ENCODE measurements at regions not wholly inside any gene's neighbourhood (a gene's known extent, or its start where the extent isn't known, plus 50 kb on each side); places are given as distances from the start of the nearest gene placed in this dataset.

- DNase-seq (ENCODE audit: low read depth in 2 of 2) = no peak
Measured at GRCh38 chr14:73800970-73801515, 50.6 kb upstream of the PTGR2 start.

GRCh38 chr14:73797543-73798265 lies 53.9 kb upstream of the PTGR2 start:
- DNase-seq (ENCODE audit: low read depth in 2 of 2) = no peak

- no peak for DNase-seq (ENCODE audit: low read depth in 2 of 2)
Measured at GRCh38 chr14:73796893-73797542, 54.6 kb upstream of the PTGR2 start.

GRCh38 chr14:73796415-73796814 lies 55.2 kb upstream of the PTGR2 start:
- no peak for DNase-seq (ENCODE audit: low read depth in 2 of 2)

GRCh38 chr14:73795974-73796373 lies 55.7 kb upstream of the PTGR2 start:
- no peak for DNase-seq (ENCODE audit: low read depth in 2 of 2)

GRCh38 chr14:73795466-73795865 lies 56.2 kb upstream of the PTGR2 start:
- DNase-seq (ENCODE audit: low read depth in 2 of 2) = no peak

- DNase-seq (ENCODE audit: low read depth in 2 of 2) = no peak
Measured at GRCh38 chr14:73794146-73794545, 57.5 kb upstream of the PTGR2 start.

- no peak for DNase-seq (ENCODE audit: low read depth in 2 of 2)
Measured at GRCh38 chr14:73792481-73792880, 59.1 kb upstream of the PTGR2 start.

GRCh38 chr14:73789989-73790581 lies 61.5 kb upstream of the PTGR2 start:
- DNase-seq (ENCODE audit: low read depth in 2 of 2) = no peak

GRCh38 chr14:73788701-73789551 lies 62.7 kb upstream of the PTGR2 start:
- no peak for DNase-seq (ENCODE audit: low read depth in 2 of 2)

- DNase-seq (ENCODE audit: low read depth in 2 of 2) = no peak
Measured at GRCh38 chr14:73788317-73788598, 63.4 kb upstream of the PTGR2 start.

GRCh38 chr14:73787486-73788316 lies 63.9 kb upstream of the PTGR2 start:
- peak; percentile 34 to 58 for DNase-seq (ENCODE audit: low read depth in 2 of 2)

- peak; percentile 42 to 47 for DNase-seq (ENCODE audit: low read depth in 2 of 2)
Measured at GRCh38 chr14:73786636-73787485, 64.8 kb upstream of the PTGR2 start.

- peak; percentile 58 to 61 for DNase-seq (ENCODE audit: low read depth in 2 of 2)
Measured at GRCh38 chr14:73785834-73786635, 65.6 kb upstream of the PTGR2 start.

- no peak for DNase-seq (ENCODE audit: low read depth in 2 of 2)
Measured at GRCh38 chr14:73785336-73785833, 66.2 kb upstream of the PTGR2 start.

- no peak for DNase-seq (ENCODE audit: low read depth in 2 of 2)
Measured at GRCh38 chr14:73784988-73785313, 66.7 kb upstream of the PTGR2 start.

GRCh38 chr14:73784181-73784987 lies 67.2 kb upstream of the PTGR2 start:
- no peak for DNase-seq (ENCODE audit: low read depth in 2 of 2)

GRCh38 chr14:73783107-73783727 lies 68.4 kb upstream of the PTGR2 start:
- no peak for DNase-seq (ENCODE audit: low read depth in 2 of 2)

All from stimulated activated CD4-positive, alpha-beta T cell treated with anti-CD3 and anti-CD28 coated beads, Interleukin-4, amount 100 ng/mL, for 48 hours (primary cell).